BLaER1 treated with 17β-estradiol and CSF1 and Interleukin-3, amounts not matched to agents 10 nM and 100 nM (cell line): ENCODE measurements at regions not wholly inside any gene's neighbourhood (a gene's known extent, or its start where the extent isn't known, plus 50 kb on each side); places are given as distances from the start of the nearest gene placed in this dataset.

Experiments
- H3K27ac ChIP-seq, 11 experiments: shearing (Covaris generic); formaldehyde crosslinking; 2 replicates each; pipeline ENCODE4 v1.8.1; 2022
- H3K27me3 ChIP-seq, 11 experiments: shearing (Covaris generic); formaldehyde crosslinking; 2 replicates each; pipeline ENCODE4 v1.8.1; 2022
- H3K36me3 ChIP-seq, 11 experiments: shearing (Covaris generic); formaldehyde crosslinking; 2 replicates each; pipeline ENCODE4 v1.8.1; 2022
- H3K4me1 ChIP-seq, 10 experiments: shearing (Covaris generic); formaldehyde crosslinking; 2 replicates each; pipeline ENCODE4 v1.8.1; 2022
- H3K4me2 ChIP-seq, 11 experiments: shearing (Covaris generic); formaldehyde crosslinking; 2 replicates each; pipeline ENCODE4 v1.8.1; 2022
- H3K4me3 ChIP-seq, 10 experiments: shearing (Covaris generic); formaldehyde crosslinking; 2 replicates each; pipeline ENCODE4 v1.8.1; 2022
- H3K9ac ChIP-seq, 11 experiments: shearing (Covaris generic); formaldehyde crosslinking; 2 replicates each; pipeline ENCODE4 v1.8.1; 2022
- H3K9me3 ChIP-seq, 11 experiments: shearing (Covaris generic); formaldehyde crosslinking; replicated peaks in 1 of 11; 2 replicates each; pipeline ENCODE4 v1.8.1; 2022
- H4K20me1 ChIP-seq, 11 experiments: shearing (Covaris generic); formaldehyde crosslinking; 2 replicates each; pipeline ENCODE4 v1.8.1; 2022
- Cebpa-rat ChIP-seq, 11 experiments: shearing (Covaris generic); IDR thresholded peaks; 2 replicates each; pipeline ENCODE4 v1.8.1; 2022

- Histone ChIP-seq H3K4me3 (no peak overlapping the region), H3K9ac (no peak overlapping the region), H3K27me3 (no peaks in the 10 kb centered on the region), H3K27ac (no peak overlapping the region), H4K20me1 (no peaks in the 10 kb centered on the region), H3K36me3 (no peaks in the 10 kb centered on the region), H3K4me1 (no peaks in the 10 kb centered on the region), H3K9me3 (peaks cover 13 to 31% (median 24%) of the 10 kb centered on the region in 11 experiments; a peak in 20 of 22 replicates), H3K4me2 (no peak overlapping the region)
- TF ChIP-seq Cebpa-rat (IDR thresholded peaks at IDR 0.05) = no peak
Measured at GRCh38 chr5:2506603-2507002, 244.9 kb downstream of the IRX2 start.

- no peaks in the 10 kb centered on the region for H3K36me3 ChIP-seq
- no peak overlapping the region for H3K4me3 ChIP-seq
- no peak overlapping the region for H3K9ac ChIP-seq
- H3K27me3 ChIP-seq = no peaks in the 10 kb centered on the region
- H3K4me2 ChIP-seq = no peak overlapping the region
- H3K9me3 ChIP-seq = peaks cover 19 to 35% (median 33%) of the 10 kb centered on the region in 11 experiments
- H4K20me1 ChIP-seq = no peaks in the 10 kb centered on the region
- H3K27ac ChIP-seq = no peak overlapping the region
- TF ChIP-seq Cebpa-rat (IDR thresholded peaks at IDR 0.05) = no peak
- H3K4me1 ChIP-seq = no peaks in the 10 kb centered on the region
Measured at GRCh38 chr5:2505217-2505616, 246.3 kb downstream of the IRX2 start.

GRCh38 chr5:2502970-2503594 lies 248.4 kb downstream of the IRX2 start:
- H3K9me3 ChIP-seq = peaks cover 28 to 44% (median 42%) of the 10 kb centered on the region in 11 experiments
- H3K9ac ChIP-seq = no peak overlapping the region
- no peak overlapping the region for H3K4me3 ChIP-seq
- H3K36me3 ChIP-seq = no peaks in the 10 kb centered on the region
- TF ChIP-seq Cebpa-rat (IDR thresholded peaks at IDR 0.05) = no peak
- no peak overlapping the region for H3K27ac ChIP-seq
- H3K4me1 ChIP-seq = no peaks in the 10 kb centered on the region
- no peaks in the 10 kb centered on the region for H3K27me3 ChIP-seq
- H3K4me2 ChIP-seq = no peak overlapping the region
- H4K20me1 ChIP-seq = no peaks in the 10 kb centered on the region

GRCh38 chr5:2499917-2500316 lies 251.6 kb downstream of the IRX2 start:
- no peaks in the 10 kb centered on the region for H3K36me3 ChIP-seq
- H3K27me3 ChIP-seq = no peaks in the 10 kb centered on the region
- H3K9me3 ChIP-seq = peaks cover 28 to 44% (median 39%) of the 10 kb centered on the region in 11 experiments
- no peak overlapping the region for H3K4me2 ChIP-seq
- no peak for TF ChIP-seq Cebpa-rat (IDR thresholded peaks at IDR 0.05)
- H3K4me1 ChIP-seq = no peaks in the 10 kb centered on the region
- H3K9ac ChIP-seq = no peak overlapping the region
- no peak overlapping the region for H3K4me3 ChIP-seq
- H4K20me1 ChIP-seq = no peaks in the 10 kb centered on the region
- H3K27ac ChIP-seq = no peak overlapping the region

- Histone ChIP-seq H3K27ac (no peak overlapping the region), H3K9ac (no peak overlapping the region), H3K36me3 (no peaks in the 10 kb centered on the region), H3K27me3 (no peaks in the 10 kb centered on the region), H4K20me1 (no peaks in the 10 kb centered on the region), H3K9me3 (peaks cover 15 to 23% (median 18%) of the 10 kb centered on the region in 11 experiments), H3K4me3 (no peak overlapping the region), H3K4me1 (no peaks in the 10 kb centered on the region), H3K4me2 (no peak overlapping the region)
- TF ChIP-seq Cebpa-rat (IDR thresholded peaks at IDR 0.05) = no peak
Measured at GRCh38 chr5:2496891-2497290, 254.6 kb downstream of the IRX2 start.

GRCh38 chr5:2496126-2496525 lies 255.4 kb downstream of the IRX2 start:
- no peak for TF ChIP-seq Cebpa-rat (IDR thresholded peaks at IDR 0.05)
- peaks cover 15 to 19% (median 18%) of the 10 kb centered on the region in 11 experiments for H3K9me3 ChIP-seq

GRCh38 chr5:2493356-2493755 lies 258.1 kb downstream of the IRX2 start:
- Histone ChIP-seq H4K20me1 (no peaks in the 10 kb centered on the region), H3K27me3 (no peaks in the 10 kb centered on the region), H3K4me2 (no peak overlapping the region), H3K27ac (no peak overlapping the region), H3K9me3 (no peaks in the 10 kb centered on the region; a peak in 1 of 22 replicates), H3K4me1 (no peaks in the 10 kb centered on the region), H3K9ac (no peak overlapping the region), H3K36me3 (no peaks in the 10 kb centered on the region), H3K4me3 (no peak overlapping the region)
- no peak for TF ChIP-seq Cebpa-rat (IDR thresholded peaks at IDR 0.05)

More at GRCh38 chr5:2496126-2496525, 255.4 kb downstream of the IRX2 start:
- Histone ChIP-seq H3K27ac (no peak overlapping the region), H3K9ac (no peak overlapping the region), H3K4me3 (no peak overlapping the region), H3K4me2 (no peak overlapping the region), H4K20me1 (no peaks in the 10 kb centered on the region), H3K36me3 (no peaks in the 10 kb centered on the region), H3K4me1 (no peaks in the 10 kb centered on the region), H3K27me3 (no peaks in the 10 kb centered on the region)

- H3K4me2 ChIP-seq = no peak overlapping the region
- no peak overlapping the region for H3K4me3 ChIP-seq
- TF ChIP-seq Cebpa-rat (IDR thresholded peaks at IDR 0.05) = no peak
- H3K9ac ChIP-seq = no peak overlapping the region
- no peaks in the 10 kb centered on the region for H3K27me3 ChIP-seq
- H3K27ac ChIP-seq = no peak overlapping the region
- no peaks in the 10 kb centered on the region for H4K20me1 ChIP-seq
- no peaks in the 10 kb centered on the region for H3K4me1 ChIP-seq
- H3K36me3 ChIP-seq = no peaks in the 10 kb centered on the region
- no peaks in the 10 kb centered on the region for H3K9me3 ChIP-seq
Measured at GRCh38 chr5:2492476-2492875, 259.0 kb downstream of the IRX2 start.

GRCh38 chr5:2491846-2492245 lies 259.6 kb downstream of the IRX2 start:
- TF ChIP-seq Cebpa-rat (IDR thresholded peaks at IDR 0.05) = no peak
- no peak overlapping the region for H3K9ac ChIP-seq
- H3K9me3 ChIP-seq = no peaks in the 10 kb centered on the region
- no peaks in the 10 kb centered on the region for H3K4me1 ChIP-seq
- no peak overlapping the region for H3K27ac ChIP-seq
- H4K20me1 ChIP-seq = no peaks in the 10 kb centered on the region
- no peaks in the 10 kb centered on the region for H3K36me3 ChIP-seq
- H3K27me3 ChIP-seq = no peaks in the 10 kb centered on the region
- no peak overlapping the region for H3K4me2 ChIP-seq
- no peak overlapping the region for H3K4me3 ChIP-seq

GRCh38 chr5:2489306-2489705 lies 262.2 kb downstream of the IRX2 start:
- no peak for TF ChIP-seq Cebpa-rat (IDR thresholded peaks at IDR 0.05)
- Histone ChIP-seq H3K4me3 (no peak overlapping the region), H3K9me3 (peaks cover 0 to 6% (median under 1%) of the 10 kb centered on the region in 11 experiments; a peak in 6 of 22 replicates), H4K20me1 (no peaks in the 10 kb centered on the region), H3K4me1 (no peaks in the 10 kb centered on the region), H3K4me2 (no peak overlapping the region), H3K27ac (no peak overlapping the region), H3K27me3 (no peaks in the 10 kb centered on the region), H3K36me3 (no peaks in the 10 kb centered on the region), H3K9ac (no peak overlapping the region)
